Coronary artery (tissue), 2 donors: ENCODE measurements at regions not wholly inside any gene's neighbourhood (a gene's known extent, or its start where the extent isn't known, plus 50 kb on each side); places are given as distances from the start of the nearest gene placed in this dataset.
"Not testable (repeated sequence)": the region's sequence is repeated elsewhere in the genome, so short reads cannot be mapped to it uniquely, and the experiment has no call there.

ENCODE experiments used
- DNase-seq: peaks from one replicate; pipeline ENCODE4 v3.0.0-alpha.2; 2017; ENCODE audit warnings: low spot score
- H3K27ac ChIP-seq, 2 donors: fragments of 200-600 bp; sonication (generic); one replicate each; pipeline ENCODE4 v1.5.1; 2016 to 2019
- H3K4me3 ChIP-seq: fragments of 200-600 bp; sonication (generic); 2 replicates; pipeline ENCODE4 v1.5.1; 2016; ENCODE audit warnings: mild to moderate bottlenecking, moderate library complexity
- TF ChIP-seq, protein P1 (sequence below): fragments of 200-600 bp; sonication (generic); IDR thresholded peaks from one replicate; pipeline ENCODE4 v1.5.1; 2019; ENCODE audit warnings: antibody characterized with exemption

GRCh38 chr4:125787707-125788106 is 473.0 kb downstream of the FAT4 start:
- no peak overlapping the region for H3K27ac ChIP-seq
- no peak for DNase-seq
- H3K4me3 ChIP-seq: no peak overlapping the region
- TF ChIP-seq, protein P1, sequence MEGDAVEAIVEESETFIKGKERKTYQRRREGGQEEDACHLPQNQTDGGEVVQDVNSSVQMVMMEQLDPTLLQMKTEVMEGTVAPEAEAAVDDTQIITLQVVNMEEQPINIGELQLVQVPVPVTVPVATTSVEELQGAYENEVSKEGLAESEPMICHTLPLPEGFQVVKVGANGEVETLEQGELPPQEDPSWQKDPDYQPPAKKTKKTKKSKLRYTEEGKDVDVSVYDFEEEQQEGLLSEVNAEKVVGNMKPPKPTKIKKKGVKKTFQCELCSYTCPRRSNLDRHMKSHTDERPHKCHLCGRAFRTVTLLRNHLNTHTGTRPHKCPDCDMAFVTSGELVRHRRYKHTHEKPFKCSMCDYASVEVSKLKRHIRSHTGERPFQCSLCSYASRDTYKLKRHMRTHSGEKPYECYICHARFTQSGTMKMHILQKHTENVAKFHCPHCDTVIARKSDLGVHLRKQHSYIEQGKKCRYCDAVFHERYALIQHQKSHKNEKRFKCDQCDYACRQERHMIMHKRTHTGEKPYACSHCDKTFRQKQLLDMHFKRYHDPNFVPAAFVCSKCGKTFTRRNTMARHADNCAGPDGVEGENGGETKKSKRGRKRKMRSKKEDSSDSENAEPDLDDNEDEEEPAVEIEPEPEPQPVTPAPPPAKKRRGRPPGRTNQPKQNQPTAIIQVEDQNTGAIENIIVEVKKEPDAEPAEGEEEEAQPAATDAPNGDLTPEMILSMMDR: no peak

DNA sequence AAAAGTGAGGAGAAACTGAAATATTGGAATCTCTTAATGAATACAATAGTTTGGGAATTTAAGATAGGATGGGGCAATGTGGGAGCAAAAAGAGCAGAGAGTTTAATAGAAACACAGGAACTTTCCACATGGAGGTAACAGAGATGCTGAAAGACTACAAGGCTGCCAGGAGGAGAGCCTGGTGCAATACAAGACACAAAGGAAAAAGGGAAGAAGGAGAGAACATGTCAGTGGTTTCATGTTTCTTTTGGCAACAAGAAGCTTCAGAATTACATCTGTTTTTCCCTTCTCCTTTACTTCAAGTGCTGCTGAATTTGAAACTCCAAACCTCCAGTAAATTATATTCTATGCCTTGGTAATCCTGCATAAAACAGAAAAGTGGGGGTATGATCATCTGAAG is 474.3 kb downstream of the FAT4 start:
- H3K27ac ChIP-seq: no peak overlapping the region
- DNase-seq: no peak
- no peak overlapping the region for H3K4me3 ChIP-seq
- TF ChIP-seq, protein P1: no peak

DNA sequence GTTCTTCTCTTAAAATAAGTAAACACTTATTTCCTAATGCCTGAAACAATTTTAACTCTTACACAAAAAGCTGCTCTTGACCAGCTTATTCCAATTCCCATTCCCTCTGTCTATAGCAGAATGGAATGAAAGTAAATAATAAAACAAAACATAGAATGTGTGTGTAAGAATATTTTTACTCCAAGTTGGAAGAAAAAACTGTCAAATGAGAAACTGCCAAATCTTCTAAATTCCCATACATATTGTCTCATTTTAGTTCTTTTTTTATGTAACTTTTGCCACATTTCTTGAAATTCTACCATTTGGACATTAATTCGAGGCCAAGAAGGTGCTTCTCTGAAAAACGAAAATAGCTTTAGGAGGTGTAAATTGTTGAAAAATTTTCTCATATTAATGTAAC is 477.1 kb downstream of the FAT4 start:
- TF ChIP-seq, protein P1: no peak
- no peak overlapping the region for H3K27ac ChIP-seq
- H3K4me3 ChIP-seq: no peak overlapping the region
- no peak for DNase-seq

- Histone ChIP-seq H3K4me3 (no peak overlapping the region), H3K27ac (no peak overlapping the region)
- DNase-seq: no peak
- TF ChIP-seq, protein P1: no peak
These were observed 480.2 kb downstream of the FAT4 start for GRCh38 chr4:125794989-125795388.

DNA sequence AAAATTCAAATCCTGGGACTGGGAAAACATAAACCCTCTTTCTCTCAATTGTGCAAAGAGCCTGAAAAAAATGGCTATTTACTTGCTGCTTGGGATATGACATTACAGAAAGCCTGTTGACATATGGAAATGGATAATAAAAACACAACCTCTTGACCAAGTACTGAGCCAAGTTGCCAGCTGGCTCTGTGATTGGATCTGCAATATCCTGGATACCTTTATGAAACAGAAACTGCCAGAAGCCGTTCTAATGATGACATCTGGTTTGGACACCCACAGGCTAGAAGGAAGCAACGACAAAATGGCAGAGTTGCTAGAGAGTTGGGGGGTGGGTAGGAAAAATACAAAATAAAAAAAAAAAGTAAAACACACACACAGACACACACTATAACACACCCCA is 481.4 kb downstream of the FAT4 start:
- Histone ChIP-seq H3K27ac (no peak overlapping the region), H3K4me3 (no peak overlapping the region)
- DNase-seq: no peak
- TF ChIP-seq, protein P1: no peak

GRCh38 chr4:125797621-125798020 is 482.9 kb downstream of the FAT4 start:
- not testable (repeated sequence) for H3K27ac ChIP-seq, DNase-seq, H3K4me3 ChIP-seq

- TF ChIP-seq, protein P1: no peak
- no peak for DNase-seq
- Histone ChIP-seq H3K27ac (no peak overlapping the region), H3K4me3 (no peak overlapping the region)
These were observed 486.6 kb downstream of the FAT4 start for GRCh38 chr4:125801373-125801772.

- Histone ChIP-seq H3K27ac (no peak overlapping the region), H3K4me3 (no peak overlapping the region)
- no peak for DNase-seq
- TF ChIP-seq, protein P1: no peak
These were observed 487.2 kb downstream of the FAT4 start for GRCh38 chr4:125801924-125802323.
